ENCODE measurements at regions not wholly inside any gene's neighbourhood (a gene's known extent, or its start where the extent isn't known, plus 50 kb on each side); places are given as distances from the start of the nearest gene placed in this dataset.

DNA sequence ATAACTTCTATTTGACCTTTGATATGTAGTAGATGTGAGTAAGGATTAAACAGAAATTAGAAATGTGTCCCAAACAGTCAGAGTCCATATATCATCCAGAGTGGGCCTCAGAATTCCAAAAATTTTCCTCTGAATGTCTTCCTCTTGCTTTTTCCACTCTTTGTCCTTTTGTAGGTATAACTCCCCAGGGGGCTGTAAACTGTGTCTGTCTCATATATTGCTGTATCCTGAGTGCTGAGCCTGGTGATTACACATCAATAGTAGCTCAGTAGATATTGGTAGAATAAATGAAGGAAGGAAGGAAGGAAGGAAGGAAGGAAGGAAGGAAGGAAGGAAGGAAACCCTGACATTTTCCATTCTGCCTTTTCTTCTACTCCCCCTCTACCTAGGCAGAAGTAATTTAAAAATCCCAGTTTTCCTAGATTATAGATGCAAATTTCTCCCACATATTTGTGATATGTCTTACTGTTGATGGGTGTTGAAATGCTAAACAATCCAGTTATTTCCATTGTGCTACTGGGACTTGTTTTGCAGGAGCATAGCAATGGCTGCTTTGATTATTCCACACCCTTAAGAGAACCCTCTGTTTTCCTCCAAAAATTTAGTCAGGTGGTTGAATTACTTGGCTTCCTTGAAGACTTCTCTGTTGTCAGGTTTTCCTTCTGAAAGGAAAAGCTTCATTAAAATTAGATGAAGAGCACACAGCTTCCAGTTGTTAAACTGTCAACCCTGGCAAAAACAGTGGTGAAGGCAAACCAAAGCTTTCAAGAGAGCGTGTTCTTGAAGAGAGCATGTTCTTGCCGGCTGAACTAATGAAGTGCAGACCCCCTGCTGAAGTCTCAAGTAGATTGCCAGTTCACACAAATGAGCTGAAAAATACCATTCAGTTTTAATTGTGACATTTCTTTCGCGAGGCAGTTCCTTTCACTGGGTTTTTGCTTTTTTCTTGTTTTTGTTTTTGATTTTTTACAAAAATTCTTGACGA, 147.8 kb downstream of the KCNE4 start:
- Histone ChIP-seq H3K27me3 (ENCODE audit: insufficient read depth, low read depth, severe bottlenecking) (no peaks in the 10 kb centered on the region), H3K27ac (no peak overlapping the region), H3K9me3 (ENCODE audit: severe bottlenecking) (no peaks in the 10 kb centered on the region), H3K36me3 (no peaks in the 10 kb centered on the region), H3K4me3 (ENCODE audit: low read depth, low read length) (no peak overlapping the region)
- no peak for DNase-seq
- no peak for TF ChIP-seq CTCF (IDR thresholded peaks at IDR 0.05; ENCODE audit: low read depth, low read length)

- H3K4me3 ChIP-seq (ENCODE audit: low read depth, low read length): no peak overlapping the region
- TF ChIP-seq CTCF (IDR thresholded peaks at IDR 0.05; ENCODE audit: low read depth, low read length): no peak
- H3K27ac ChIP-seq: no peak overlapping the region
- no peaks in the 10 kb centered on the region for H3K36me3 ChIP-seq
- H3K9me3 ChIP-seq (ENCODE audit: severe bottlenecking): no peaks in the 10 kb centered on the region
- DNase-seq: no peak
- no peaks in the 10 kb centered on the region for H3K27me3 ChIP-seq (ENCODE audit: insufficient read depth, low read depth, severe bottlenecking)
Measured at GRCh38 chr2:223203971-223204929, 152.3 kb downstream of the KCNE4 start.

DNA sequence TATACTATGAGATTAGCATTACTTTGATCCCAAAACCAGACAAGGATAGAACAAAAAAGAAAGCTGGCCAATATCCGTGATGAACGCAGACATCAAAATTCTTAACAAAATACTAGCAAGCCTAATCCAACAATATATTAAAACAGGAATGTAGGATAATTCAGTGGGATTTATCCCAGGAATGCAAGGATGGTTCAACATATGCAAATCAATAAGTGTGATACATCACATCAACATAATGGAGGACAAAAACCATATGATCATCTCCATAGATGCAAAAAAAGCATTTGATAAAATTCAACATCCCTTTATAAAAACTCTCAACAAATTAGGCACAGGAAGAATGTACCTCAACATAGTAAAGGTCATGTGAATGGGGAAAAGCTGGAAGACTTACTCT, 158.5 kb downstream of the KCNE4 start:
- Histone ChIP-seq H3K27ac (no peak overlapping the region), H3K36me3 (no peaks in the 10 kb centered on the region), H3K27me3 (ENCODE audit: insufficient read depth, low read depth, severe bottlenecking) (no peaks in the 10 kb centered on the region), H3K9me3 (ENCODE audit: severe bottlenecking) (no peaks in the 10 kb centered on the region), H3K4me3 (ENCODE audit: low read depth, low read length) (no peak overlapping the region)
- DNase-seq: no peak
- no peak for TF ChIP-seq CTCF (IDR thresholded peaks at IDR 0.05; ENCODE audit: low read depth, low read length)

DNA sequence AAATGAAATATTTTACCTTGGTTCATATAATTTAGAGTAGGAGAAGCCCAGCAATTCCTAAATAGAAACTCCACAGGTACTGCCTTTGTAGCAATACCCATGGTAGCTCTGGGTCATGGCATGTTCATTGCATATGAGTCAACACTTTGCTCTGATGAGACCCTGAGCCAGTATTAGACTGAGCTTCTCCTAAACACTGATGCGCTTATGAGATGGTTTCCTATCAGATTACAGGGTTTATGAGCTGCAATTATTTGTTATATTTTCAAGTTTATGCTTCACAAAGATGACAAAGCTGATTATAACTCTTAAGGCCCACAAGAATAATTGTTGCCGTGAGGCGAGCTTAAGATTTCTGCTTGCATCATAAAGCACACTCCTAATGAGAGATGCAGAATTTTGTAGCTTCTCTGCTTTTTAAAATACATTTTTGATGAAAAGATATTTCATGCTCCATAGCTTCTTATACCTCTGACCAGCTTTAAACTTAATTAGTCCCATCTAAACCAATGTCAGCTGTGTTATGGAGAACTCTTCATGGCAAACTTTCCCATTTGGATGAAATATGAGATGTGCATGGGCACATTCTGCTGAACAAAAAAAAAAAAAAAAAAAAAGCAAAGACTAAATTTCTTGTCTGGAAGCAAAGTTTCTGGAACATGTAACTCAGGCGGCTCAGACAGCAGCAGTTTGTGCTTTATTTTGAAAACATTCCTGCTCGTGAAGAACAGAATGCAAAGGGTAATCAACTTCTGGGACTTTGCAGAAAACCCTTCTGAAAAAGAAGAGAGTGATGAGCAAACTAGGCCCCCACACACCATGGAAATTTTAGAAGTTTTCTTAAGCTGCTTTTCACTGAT, 162.6 kb downstream of the KCNE4 start:
- no peak for DNase-seq
- H3K9me3 ChIP-seq (ENCODE audit: severe bottlenecking): no peaks in the 10 kb centered on the region
- H3K4me3 ChIP-seq (ENCODE audit: low read depth, low read length): no peak overlapping the region
- no peak for TF ChIP-seq CTCF (IDR thresholded peaks at IDR 0.05; ENCODE audit: low read depth, low read length)
- no peaks in the 10 kb centered on the region for H3K27me3 ChIP-seq (ENCODE audit: insufficient read depth, low read depth, severe bottlenecking)
- no peak overlapping the region for H3K27ac ChIP-seq
- no peaks in the 10 kb centered on the region for H3K36me3 ChIP-seq

GRCh38 chr2:223215254-223215516, 163.2 kb downstream of the KCNE4 start:
- Histone ChIP-seq H3K9me3 (ENCODE audit: severe bottlenecking) (no peaks in the 10 kb centered on the region), H3K27ac (no peak overlapping the region), H3K4me3 (ENCODE audit: low read depth, low read length) (no peak overlapping the region), H3K27me3 (ENCODE audit: insufficient read depth, low read depth, severe bottlenecking) (no peaks in the 10 kb centered on the region), H3K36me3 (no peaks in the 10 kb centered on the region)
- DNase-seq: no peak
- no peak for TF ChIP-seq CTCF (IDR thresholded peaks at IDR 0.05; ENCODE audit: low read depth, low read length)
